B cell (primary cell): ENCODE measurements at regions not wholly inside any gene's neighbourhood (a gene's known extent, or its start where the extent isn't known, plus 50 kb on each side); places are given as distances from the start of the nearest gene placed in this dataset.

ENCODE experiments used
- EZH2 ChIP-seq: IDR thresholded peaks from 2 replicates; pipeline ENCODE4 v1.6.1; 2012; ENCODE audit warnings: borderline replicate concordance, low read depth, mild to moderate bottlenecking, moderate library complexity, low read length; ENCODE audit not compliant: insufficient read depth, poor library complexity, severe bottlenecking
- TF ChIP-seq, protein P1 (sequence below): fragments of 200-600 bp; IDR thresholded peaks from one replicate; pipeline ENCODE4 v1.8.0; 2022; ENCODE audit warnings: antibody characterized with exemption, mild to moderate bottlenecking

- TF ChIP-seq, protein P1, sequence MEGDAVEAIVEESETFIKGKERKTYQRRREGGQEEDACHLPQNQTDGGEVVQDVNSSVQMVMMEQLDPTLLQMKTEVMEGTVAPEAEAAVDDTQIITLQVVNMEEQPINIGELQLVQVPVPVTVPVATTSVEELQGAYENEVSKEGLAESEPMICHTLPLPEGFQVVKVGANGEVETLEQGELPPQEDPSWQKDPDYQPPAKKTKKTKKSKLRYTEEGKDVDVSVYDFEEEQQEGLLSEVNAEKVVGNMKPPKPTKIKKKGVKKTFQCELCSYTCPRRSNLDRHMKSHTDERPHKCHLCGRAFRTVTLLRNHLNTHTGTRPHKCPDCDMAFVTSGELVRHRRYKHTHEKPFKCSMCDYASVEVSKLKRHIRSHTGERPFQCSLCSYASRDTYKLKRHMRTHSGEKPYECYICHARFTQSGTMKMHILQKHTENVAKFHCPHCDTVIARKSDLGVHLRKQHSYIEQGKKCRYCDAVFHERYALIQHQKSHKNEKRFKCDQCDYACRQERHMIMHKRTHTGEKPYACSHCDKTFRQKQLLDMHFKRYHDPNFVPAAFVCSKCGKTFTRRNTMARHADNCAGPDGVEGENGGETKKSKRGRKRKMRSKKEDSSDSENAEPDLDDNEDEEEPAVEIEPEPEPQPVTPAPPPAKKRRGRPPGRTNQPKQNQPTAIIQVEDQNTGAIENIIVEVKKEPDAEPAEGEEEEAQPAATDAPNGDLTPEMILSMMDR = no peak
- no peak for TF ChIP-seq EZH2
Observed at GRCh38 chr13:44106266-44107152, 226.8 kb downstream of the LACC1 start.
